GM12892 (cell line): ENCODE measurements at regions not wholly inside any gene's neighbourhood (a gene's known extent, or its start where the extent isn't known, plus 50 kb on each side); places are given as distances from the start of the nearest gene placed in this dataset.
"Not testable (repeated sequence)": the region's sequence is repeated elsewhere in the genome, so short reads cannot be mapped to it uniquely, and the experiment has no call there.

Source experiments
- DNase-seq: peaks from one replicate; pipeline ENCODE4 v3.0.0; 2011; ENCODE audit not compliant: insufficient read length
- FAIRE-seq: peaks from 2 replicates; lab custom pipeline; 2011; peaks lifted over from hg19 to GRCh38; lab: Jason Lieb, UNC
- POLR2A ChIP-seq: IDR thresholded peaks from 2 replicates; pipeline ENCODE4 v1.6.1; 2011; ENCODE audit warnings: low read depth, low read length, control low read depth
- POLR2AphosphoS5 ChIP-seq: IDR thresholded peaks from 2 replicates; pipeline ENCODE4 v1.6.1; 2011; ENCODE audit warnings: low read depth, low read length, control low read depth
- TAF1 ChIP-seq: IDR thresholded peaks from 2 replicates; pipeline ENCODE4 v1.6.1; 2011; ENCODE audit warnings: low read depth, mild to moderate bottlenecking, control low read depth, low read length, borderline replicate concordance

DNA sequence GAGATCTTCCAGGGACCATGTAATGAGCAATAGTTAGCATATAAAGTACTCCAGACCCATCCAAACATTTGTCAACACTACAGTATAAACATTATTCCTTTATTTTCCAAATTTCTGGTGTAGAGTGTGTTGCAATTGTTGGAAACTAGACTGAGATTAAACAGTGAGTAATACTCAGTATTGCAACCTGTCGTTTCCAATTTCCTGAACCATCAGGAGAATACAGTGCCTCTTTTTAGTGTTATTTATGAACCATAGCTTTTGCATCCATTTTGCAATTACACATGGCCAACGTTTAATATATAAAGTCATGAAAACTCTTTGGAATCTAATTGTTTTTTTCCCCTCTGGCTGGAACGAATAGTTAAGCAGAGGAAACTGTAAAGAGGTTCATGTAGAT, 58.3 kb upstream of the DHRSX start:
- DNase-seq (no peak), FAIRE-seq (no peak)
- TF ChIP-seq POLR2AphosphoS5 (no peak), POLR2A (no peak), TAF1 (no peak)

DNA sequence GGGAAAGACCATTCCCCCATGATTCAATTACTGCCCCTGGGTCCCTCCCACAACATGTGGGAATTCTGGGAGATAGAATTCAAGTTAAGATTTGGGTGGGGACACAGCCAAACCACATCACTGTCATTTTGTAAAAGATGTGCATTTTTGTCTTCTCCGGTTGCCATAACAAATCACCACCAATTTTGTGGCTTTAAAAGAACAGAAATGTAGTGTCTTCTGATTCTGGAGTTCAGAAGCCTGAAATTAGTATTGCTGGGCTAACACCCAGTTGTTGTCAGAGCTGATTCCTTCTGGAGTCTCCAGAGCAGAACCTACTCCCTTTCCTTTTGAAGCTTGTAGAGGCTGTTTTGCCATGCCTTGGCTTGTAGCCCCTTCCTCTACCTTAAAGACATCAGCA, 54.1 kb upstream of the DHRSX start:
- DNase-seq (no peak), FAIRE-seq (no peak)
- TF ChIP-seq POLR2A = no peak
- TF ChIP-seq POLR2AphosphoS5 = no peak
- TF ChIP-seq TAF1 = no peak

DNA sequence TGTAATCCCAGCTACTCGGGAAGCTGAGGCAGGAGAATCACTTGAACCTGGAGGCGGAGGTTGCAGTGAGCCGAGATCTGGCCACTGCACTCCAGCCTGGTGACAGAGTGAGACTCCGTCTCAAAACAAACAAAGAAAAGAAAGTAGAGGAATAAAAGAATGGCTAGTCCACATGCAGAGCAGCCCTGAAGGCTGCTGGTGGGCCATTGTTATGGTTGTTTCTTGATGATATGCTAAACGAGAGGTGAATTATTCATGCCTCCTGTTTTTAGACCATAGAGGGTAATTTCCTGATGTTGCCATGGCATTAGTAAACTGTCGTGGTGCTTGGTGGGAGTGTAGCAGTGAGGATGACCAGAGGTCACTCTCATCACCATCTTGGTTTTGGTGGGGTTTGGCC, 53.3 kb upstream of the DHRSX start:
- not testable (repeated sequence) for DNase-seq, FAIRE-seq

DNA sequence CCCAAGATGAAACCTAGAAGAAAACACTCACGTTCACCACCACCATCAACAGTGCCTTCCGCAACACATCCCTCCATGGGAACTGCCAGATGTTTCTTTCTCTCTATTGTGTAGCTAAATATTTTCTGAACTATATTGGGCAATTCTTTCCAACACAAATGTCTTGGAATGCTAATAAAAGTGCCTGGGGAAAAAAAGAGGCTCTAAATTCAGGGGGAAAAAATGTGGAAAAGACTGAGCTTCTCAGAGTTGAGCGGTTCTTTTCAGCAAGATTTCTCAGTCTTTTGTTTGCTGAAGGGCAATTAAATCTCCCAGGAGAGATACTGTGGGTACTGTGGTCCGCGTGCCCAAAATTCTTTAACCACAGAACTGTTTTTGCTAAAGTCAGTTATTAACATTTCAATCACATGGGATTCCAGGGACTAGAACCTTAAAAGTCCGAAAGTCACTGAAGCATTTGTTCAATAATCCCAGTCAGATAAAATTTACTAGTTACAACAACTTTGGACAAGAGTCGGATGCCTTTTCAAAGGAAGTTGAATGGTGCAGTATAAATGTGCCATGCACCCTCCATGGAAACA, 51.9 kb upstream of the DHRSX start:
- DNase-seq (no peak), FAIRE-seq (no peak)
- TF ChIP-seq POLR2AphosphoS5 = no peak
- TF ChIP-seq TAF1 = no peak
- no peak for TF ChIP-seq POLR2A

DNA sequence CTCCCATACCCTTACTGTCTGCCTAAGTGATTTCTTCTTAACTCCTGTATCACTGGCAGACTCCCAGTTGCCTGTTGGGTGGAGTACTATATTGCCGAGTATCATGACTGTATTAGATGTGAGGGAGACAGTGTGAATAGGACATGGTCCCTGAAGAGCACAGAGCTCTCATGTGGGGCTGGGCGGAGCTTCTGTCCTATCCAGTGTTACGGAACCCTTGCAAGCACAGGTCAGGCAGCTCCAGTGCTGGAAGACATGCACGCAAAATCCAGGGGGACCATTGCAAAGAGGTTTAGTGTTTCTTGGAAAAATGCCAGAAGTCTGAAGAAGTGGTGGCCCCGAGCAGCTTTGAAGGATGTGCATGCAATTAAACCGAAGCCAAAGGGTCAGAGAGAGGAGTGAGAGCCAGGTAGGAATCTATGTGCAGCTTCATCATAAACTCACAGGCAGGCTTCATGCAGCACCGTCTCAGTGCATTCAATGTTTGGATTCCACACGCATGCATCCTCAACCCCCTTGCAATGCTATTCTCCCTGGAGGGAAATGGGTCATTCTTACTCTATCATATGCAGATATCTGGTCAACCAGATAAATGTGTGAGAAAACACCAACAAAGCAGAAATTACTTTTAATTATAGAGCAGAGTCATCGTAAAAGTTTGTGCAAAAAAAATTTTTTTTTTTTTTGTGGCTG, 49.7 kb upstream of the DHRSX start:
- TF ChIP-seq POLR2A = no peak
- no peak for TF ChIP-seq TAF1
- no peak for TF ChIP-seq POLR2AphosphoS5
- DNase-seq (no peak), FAIRE-seq (no peak)
